MG63 (cell line): ENCODE measurements at regions not wholly inside any gene's neighbourhood (a gene's known extent, or its start where the extent isn't known, plus 50 kb on each side); places are given as distances from the start of the nearest gene placed in this dataset.

Experiments
- DNase-seq: peaks from one replicate; pipeline ENCODE4 v3.0.0-alpha.2; 2020
- H3K27me3 ChIP-seq: fragments of 250-450 bp; sonication (Bioruptor Pico); 2 replicates; pipeline ENCODE4 v1.5.1; 2020; ENCODE audit warnings: mild to moderate bottlenecking, moderate library complexity
- H3K36me3 ChIP-seq: fragments of 250-450 bp; sonication (Bioruptor Pico); 2 replicates; pipeline ENCODE4 v1.5.1; 2020; ENCODE audit warnings: mild to moderate bottlenecking, moderate library complexity
- H3K4me3 ChIP-seq: fragments of 250-450 bp; sonication (Bioruptor Pico); 2 replicates; pipeline ENCODE4 v1.5.1; 2020; ENCODE audit warnings: mild to moderate bottlenecking, moderate library complexity
- H3K9me3 ChIP-seq: fragments of 250-450 bp; sonication (Bioruptor Pico); 2 replicates; pipeline ENCODE4 v1.5.1; 2020; ENCODE audit warnings: mild to moderate bottlenecking, moderate library complexity

GRCh38 chr18:44508474-44508873 is 172.2 kb upstream of the SETBP1 start:
- H3K27me3 ChIP-seq, result no peaks in the 10 kb centered on the region; the same call in 1 of the 2 replicates
- no peak for DNase-seq
- H3K4me3 ChIP-seq, result no peak overlapping the region
- no peaks in the 10 kb centered on the region for H3K36me3 ChIP-seq
- no peaks in the 10 kb centered on the region for H3K9me3 ChIP-seq

- Histone ChIP-seq H3K4me3 (no peak overlapping the region), H3K9me3 (no peaks in the 10 kb centered on the region), H3K36me3 (no peaks in the 10 kb centered on the region), H3K27me3 (no peaks in the 10 kb centered on the region; the same call in 1 of the 2 replicates)
- no peak for DNase-seq
Measured at GRCh38 chr18:44509048-44509447, 171.6 kb upstream of the SETBP1 start.

DNA sequence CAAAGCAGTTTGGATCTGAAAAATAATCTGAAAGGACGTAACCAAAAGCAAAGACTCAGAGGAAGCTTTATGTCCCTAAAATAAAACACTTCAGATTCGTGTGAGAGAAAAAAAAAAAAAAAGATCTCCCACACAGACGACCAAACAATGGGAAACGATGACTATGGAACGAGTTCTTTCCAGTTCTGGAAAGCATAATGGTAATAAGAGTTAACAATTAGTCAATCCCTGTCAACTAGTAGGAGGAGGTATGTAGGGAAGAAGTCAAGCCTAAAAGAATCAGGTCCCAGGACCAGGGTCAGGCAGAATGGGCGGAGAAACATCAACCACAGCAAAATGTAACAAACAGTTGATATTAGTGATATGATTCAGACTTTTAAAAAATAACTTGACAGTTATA is 170.3 kb upstream of the SETBP1 start:
- H3K4me3 ChIP-seq, result no peak overlapping the region
- H3K36me3 ChIP-seq, result no peaks in the 10 kb centered on the region
- H3K9me3 ChIP-seq, result no peaks in the 10 kb centered on the region
- DNase-seq, result no peak
- H3K27me3 ChIP-seq, result no peaks in the 10 kb centered on the region; the same call in 1 of the 2 replicates

DNA sequence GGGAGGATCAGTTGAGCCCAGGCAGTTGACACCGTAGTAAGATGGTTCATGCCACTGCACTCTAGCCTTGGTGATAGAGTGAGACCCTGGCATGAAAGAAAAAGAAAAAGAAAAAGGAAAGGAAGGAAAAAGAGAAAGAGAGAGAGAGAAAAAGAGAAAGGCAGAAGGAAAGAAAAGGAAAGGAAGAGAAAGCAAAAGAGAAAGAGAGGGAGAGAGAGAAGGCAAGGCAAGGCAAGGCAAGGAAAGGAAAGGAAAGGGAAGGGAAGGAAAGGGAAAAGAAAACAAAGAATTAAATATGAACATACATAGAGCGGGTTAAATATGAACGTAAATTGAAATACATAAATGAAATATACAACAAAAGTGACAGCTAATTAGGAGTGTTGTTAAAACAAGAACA is 167.5 kb upstream of the SETBP1 start:
- H3K9me3 ChIP-seq, result no peaks in the 10 kb centered on the region
- no peaks in the 10 kb centered on the region for H3K36me3 ChIP-seq
- H3K4me3 ChIP-seq, result no peak overlapping the region
- H3K27me3 ChIP-seq, result no peaks in the 10 kb centered on the region; the same call in 1 of the 2 replicates
- DNase-seq, result no peak

- Histone ChIP-seq H3K4me3 (no peak overlapping the region), H3K27me3 (no peaks in the 10 kb centered on the region), H3K36me3 (no peaks in the 10 kb centered on the region), H3K9me3 (no peaks in the 10 kb centered on the region)
- no peak for DNase-seq
Measured at GRCh38 chr18:44514106-44514505, 166.6 kb upstream of the SETBP1 start.

- Histone ChIP-seq H3K4me3 (no peak overlapping the region), H3K36me3 (no peaks in the 10 kb centered on the region), H3K9me3 (no peaks in the 10 kb centered on the region), H3K27me3 (no peaks in the 10 kb centered on the region)
- DNase-seq, result no peak
Measured at GRCh38 chr18:44514766-44515165, 165.9 kb upstream of the SETBP1 start.

- no peaks in the 10 kb centered on the region for H3K9me3 ChIP-seq
- H3K36me3 ChIP-seq, result no peaks in the 10 kb centered on the region
- H3K4me3 ChIP-seq, result no peak overlapping the region
- H3K27me3 ChIP-seq, result no peaks in the 10 kb centered on the region
- no peak for DNase-seq
Measured at GRCh38 chr18:44516450-44516849, 164.2 kb upstream of the SETBP1 start.

- Histone ChIP-seq H3K36me3 (no peaks in the 10 kb centered on the region), H3K9me3 (no peaks in the 10 kb centered on the region), H3K27me3 (no peaks in the 10 kb centered on the region), H3K4me3 (no peak overlapping the region)
- no peak for DNase-seq
Measured at GRCh38 chr18:44517136-44517535, 163.6 kb upstream of the SETBP1 start.

DNA sequence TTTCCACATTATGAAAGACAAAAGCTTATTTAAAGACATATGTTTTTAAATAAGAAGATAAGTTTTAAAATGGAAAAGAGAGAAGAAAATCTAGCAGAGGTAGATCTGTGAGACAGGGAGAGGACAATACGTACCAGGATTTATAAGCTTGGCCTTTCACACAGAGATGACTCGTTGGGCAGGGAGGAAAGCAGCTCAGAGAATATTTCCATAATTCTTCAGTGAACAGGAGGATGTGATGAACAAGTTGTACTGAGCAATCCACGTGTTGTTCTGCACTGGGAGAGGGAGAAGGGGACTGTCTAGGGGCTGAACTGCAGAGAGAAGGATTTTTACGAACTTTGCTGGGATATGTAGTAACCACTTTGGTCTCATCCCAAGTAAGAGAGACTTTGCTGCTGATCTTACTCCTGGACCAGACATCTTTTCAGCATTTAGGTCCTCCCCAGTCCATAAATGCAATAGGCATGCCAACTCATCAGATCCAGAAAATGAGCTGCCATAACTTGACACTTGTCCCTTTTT is 162.5 kb upstream of the SETBP1 start:
- DNase-seq, result peak; percentile 20
- H3K36me3 ChIP-seq, result no peaks in the 10 kb centered on the region
- H3K27me3 ChIP-seq, result no peaks in the 10 kb centered on the region
- no peak overlapping the region for H3K4me3 ChIP-seq
- H3K9me3 ChIP-seq, result no peaks in the 10 kb centered on the region

DNA sequence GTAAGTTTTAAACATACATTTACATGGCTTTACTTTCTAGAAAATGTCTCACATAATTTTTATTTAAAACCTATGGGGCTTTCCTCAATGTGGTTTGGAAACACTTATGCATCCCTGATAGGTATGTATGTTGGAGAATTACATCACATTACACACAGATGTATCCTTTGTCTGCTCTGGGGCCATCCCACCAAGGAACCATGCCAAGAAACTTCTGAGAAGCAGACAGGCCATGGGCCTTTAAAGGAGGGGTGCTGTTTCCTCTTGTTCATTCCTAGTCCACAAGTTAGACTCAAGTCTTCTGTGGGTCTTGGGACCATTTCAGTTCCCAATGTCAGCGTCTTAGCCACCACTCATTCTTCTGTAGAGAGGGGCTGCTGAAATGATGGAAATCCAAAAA is 162.0 kb upstream of the SETBP1 start:
- Histone ChIP-seq H3K9me3 (no peaks in the 10 kb centered on the region), H3K4me3 (no peak overlapping the region), H3K27me3 (no peaks in the 10 kb centered on the region), H3K36me3 (no peaks in the 10 kb centered on the region)
- DNase-seq, result no peak

- no peaks in the 10 kb centered on the region for H3K36me3 ChIP-seq
- peak; percentile 19 for DNase-seq
- no peaks in the 10 kb centered on the region for H3K9me3 ChIP-seq
- H3K27me3 ChIP-seq, result no peaks in the 10 kb centered on the region
- H3K4me3 ChIP-seq, result no peak overlapping the region
Measured at GRCh38 chr18:44520981-44521667, 159.6 kb upstream of the SETBP1 start.

- Histone ChIP-seq H3K9me3 (no peaks in the 10 kb centered on the region), H3K36me3 (no peaks in the 10 kb centered on the region), H3K27me3 (no peaks in the 10 kb centered on the region), H3K4me3 (no peak overlapping the region)
- DNase-seq, result no peak
Measured at GRCh38 chr18:44521668-44522022, 159.0 kb upstream of the SETBP1 start.

DNA sequence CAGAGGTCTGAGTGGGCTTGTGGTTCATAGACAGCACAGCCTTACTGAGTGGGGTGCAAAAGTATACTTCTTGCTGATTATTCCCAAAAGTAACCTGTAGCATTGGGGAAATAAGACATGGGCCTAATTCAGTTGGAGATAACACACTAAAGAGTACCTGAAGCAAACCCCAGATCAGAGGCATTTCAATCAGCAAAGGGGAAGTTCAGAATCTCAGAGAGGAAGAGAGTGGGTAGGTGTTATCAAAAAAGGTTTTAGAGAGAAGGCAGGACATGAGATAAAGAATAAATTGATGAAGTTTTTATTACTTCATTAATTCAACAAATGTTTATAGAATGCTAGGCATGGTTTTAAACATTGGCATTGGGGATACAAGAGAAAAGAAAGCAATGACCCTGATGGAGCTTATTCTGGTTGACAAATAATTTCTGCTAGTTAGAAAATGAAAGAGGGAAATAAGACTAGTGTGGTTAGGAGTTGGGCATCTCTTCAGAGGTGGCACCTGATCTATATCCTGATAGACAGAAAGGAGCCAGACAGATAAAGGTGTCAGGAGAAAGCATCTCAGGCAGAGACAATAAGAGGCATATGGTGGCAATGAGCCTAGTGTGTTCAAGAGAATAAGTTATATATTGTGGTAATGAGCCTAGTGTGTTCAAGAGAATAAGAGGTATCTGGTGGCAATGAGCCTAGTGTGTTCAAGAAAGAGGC is 153.8 kb upstream of the SETBP1 start:
- no peak for DNase-seq
- H3K36me3 ChIP-seq, result no peaks in the 10 kb centered on the region
- no peak overlapping the region for H3K4me3 ChIP-seq
- no peaks in the 10 kb centered on the region for H3K9me3 ChIP-seq
- no peaks in the 10 kb centered on the region for H3K27me3 ChIP-seq

GRCh38 chr18:44533071-44533470 is 147.6 kb upstream of the SETBP1 start:
- Histone ChIP-seq H3K9me3 (no peaks in the 10 kb centered on the region), H3K36me3 (no peaks in the 10 kb centered on the region), H3K27me3 (no peaks in the 10 kb centered on the region), H3K4me3 (no peak overlapping the region)
- DNase-seq, result no peak

- DNase-seq, result peak; percentile 62
- no peaks in the 10 kb centered on the region for H3K9me3 ChIP-seq
Measured at GRCh38 chr18:44536046-44536445, 144.6 kb upstream of the SETBP1 start.

DNA sequence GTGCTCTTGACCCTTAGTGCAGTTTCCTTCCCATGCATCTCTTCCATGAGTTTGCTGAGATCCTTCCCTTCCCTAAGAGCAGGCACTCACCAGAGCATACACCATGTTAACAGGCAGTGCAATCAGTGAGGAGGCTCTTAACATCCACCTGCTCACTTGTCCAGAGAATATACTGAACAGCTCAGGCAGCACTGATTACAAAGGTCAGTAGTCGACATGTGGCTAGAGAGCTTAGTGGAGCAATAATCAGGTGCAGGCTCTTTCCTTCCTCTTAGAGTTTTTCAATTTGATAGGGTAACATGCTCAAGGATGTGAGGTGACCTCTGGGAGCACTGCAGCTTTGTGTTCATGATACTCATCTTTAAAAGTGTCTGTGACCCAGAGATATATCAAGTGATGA is 144.1 kb upstream of the SETBP1 start:
- Histone ChIP-seq H3K27me3 (no peaks in the 10 kb centered on the region), H3K36me3 (no peaks in the 10 kb centered on the region), H3K4me3 (no peak overlapping the region), H3K9me3 (no peaks in the 10 kb centered on the region)
- DNase-seq, result no peak

More at GRCh38 chr18:44536046-44536445, 144.6 kb upstream of the SETBP1 start:
- Histone ChIP-seq H3K4me3 (no peak overlapping the region), H3K27me3 (no peaks in the 10 kb centered on the region), H3K36me3 (no peaks in the 10 kb centered on the region)

- DNase-seq, result peak; percentile 88
- Histone ChIP-seq H3K27me3 (no peaks in the 10 kb centered on the region), H3K4me3 (no peak overlapping the region), H3K36me3 (no peaks in the 10 kb centered on the region), H3K9me3 (no peaks in the 10 kb centered on the region)
Measured at GRCh38 chr18:44537526-44537925, 143.2 kb upstream of the SETBP1 start.

DNA sequence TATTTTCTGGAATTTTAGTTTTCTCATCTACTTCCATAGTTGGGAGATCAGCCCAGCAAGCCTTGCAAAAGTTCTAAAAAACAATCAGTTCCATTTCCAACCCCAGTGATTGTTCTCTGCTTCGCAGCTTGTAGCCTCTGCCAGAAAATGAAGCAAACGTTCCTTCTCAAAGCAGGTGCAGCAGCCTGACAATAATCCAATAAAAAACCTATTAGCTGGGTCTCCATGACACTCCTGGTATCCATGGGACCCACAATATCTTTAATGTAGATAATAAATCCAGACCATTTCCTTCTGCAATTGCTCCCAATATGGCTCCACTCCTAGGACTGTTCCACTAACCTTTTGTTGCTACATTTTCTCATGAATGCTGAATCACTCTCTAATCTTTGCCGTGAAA is 140.8 kb upstream of the SETBP1 start:
- no peak for DNase-seq
- H3K36me3 ChIP-seq, result no peaks in the 10 kb centered on the region
- H3K27me3 ChIP-seq, result no peaks in the 10 kb centered on the region
- H3K4me3 ChIP-seq, result no peak overlapping the region
- no peaks in the 10 kb centered on the region for H3K9me3 ChIP-seq
